ENCODE measurements at regions not wholly inside any gene's neighbourhood (a gene's known extent, or its start where the extent isn't known, plus 50 kb on each side); places are given as distances from the start of the nearest gene placed in this dataset.
"Not testable (repeated sequence)": the region's sequence is repeated elsewhere in the genome, so short reads cannot be mapped to it uniquely, and the experiment has no call there.

DNA sequence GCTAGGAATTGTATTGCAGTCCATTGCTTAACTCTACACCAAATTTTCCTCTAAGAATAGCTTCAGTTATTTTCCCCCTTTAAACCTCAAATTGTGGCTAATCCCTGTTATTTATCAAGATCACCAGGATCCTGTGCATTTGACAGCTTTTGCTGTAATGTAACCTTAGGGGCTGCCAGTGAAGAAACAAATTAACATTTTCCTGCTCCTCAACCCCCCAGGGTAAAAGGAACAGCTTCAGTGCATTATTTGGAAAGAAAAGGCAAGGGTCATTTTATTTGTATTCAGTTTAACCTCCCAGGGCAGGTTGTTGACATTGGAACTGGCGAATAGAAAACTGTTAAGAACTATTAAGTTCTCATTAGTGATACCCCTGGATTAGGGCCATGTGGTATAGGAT lies 57.0 kb downstream of the PCDH20 start:
- DNase-seq (ENCODE audit: low spot score) = no peak

- peak; percentile 67 for DNase-seq (ENCODE audit: low spot score)
Observed at GRCh38 chr13:61350341-61350740, 65.3 kb downstream of the PCDH20 start.

DNA sequence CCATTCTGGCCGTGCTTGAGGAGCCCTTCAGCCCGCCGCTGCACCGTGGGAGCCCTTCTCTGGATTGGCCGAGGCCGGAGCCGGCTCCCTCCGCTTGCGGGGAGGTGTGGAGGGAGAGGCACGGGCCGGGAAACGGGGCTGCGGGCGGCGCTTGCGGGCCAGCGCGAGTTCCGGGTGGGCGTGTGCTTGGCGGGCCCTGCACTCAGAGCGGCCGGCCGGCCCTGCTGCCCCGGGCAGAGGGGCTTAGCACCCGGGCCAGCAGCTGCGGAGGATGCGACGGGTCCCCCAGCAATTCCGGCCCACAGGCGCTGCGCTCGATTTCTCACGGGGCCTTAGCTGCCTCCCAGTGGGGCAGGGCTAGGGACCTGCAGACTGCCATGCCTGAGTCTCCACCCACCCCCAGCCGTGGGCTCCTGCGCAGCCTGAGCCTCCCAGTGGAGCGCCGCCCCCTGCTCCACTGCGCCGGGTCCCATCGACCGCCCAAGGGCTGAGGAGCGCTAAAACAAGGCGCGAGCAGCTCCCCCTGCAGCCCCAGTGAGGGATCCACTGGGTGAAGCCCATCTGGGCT lies 76.5 kb downstream of the PCDH20 start:
- DNase-seq (ENCODE audit: low spot score) = no peak

- no peak for DNase-seq (ENCODE audit: low spot score)
Observed at GRCh38 chr13:61316647-61317046, 99.0 kb downstream of the PCDH20 start.

- DNase-seq (ENCODE audit: low spot score) = peak; percentile 83
Observed at GRCh38 chr13:61294467-61295191, 121.0 kb downstream of the PCDH20 start.

DNA sequence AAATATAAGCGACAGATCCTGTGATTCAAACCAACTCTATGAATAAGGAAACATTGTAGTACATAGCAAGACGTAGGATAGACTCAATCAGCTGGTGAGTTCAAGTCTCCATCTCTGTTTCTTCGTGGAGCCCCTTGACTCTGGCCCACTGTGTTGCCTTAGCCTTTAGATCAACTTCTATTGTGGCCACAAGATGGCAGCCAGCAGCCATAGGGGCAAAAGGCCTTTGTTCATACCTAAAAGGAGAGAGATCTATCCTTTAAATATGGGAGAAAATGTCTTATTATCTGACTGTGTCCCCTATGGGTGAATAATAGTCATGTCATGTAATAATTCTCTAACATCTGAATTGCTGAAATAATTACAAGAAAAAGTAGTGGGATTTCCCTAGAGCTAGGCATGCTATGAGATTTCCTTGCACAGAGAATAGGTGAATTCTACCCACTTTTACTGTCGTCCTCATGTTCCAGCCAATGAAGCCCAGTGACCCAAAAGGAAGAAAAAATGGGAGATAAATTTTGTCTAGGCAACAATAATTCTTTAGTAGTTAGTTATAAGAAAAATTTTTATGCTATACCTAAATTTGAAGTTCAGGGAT lies 129.4 kb downstream of the PCDH20 start:
- DNase-seq (ENCODE audit: low spot score) = peak; percentile 66

- peak; percentile 72 for DNase-seq (ENCODE audit: low spot score)
Observed at GRCh38 chr13:61277586-61278276, 137.9 kb downstream of the PCDH20 start.

DNA sequence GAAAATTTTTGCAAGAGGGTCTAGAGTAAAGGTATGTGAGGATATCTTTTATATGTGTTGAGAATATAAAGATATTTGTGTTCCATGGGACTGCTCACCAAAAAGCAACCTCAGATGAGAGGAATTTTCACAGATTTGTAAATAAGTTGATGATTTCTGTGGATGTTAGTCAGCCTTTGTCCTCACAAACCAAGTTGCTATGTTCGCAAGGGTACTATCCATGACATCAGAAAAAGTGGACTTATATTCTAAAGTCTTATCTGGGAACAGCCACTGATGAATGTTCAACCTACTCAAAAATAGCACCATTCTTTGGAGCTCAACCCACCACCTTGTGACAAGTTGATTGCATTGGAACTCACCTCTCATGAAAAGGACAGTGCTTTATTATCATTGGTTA lies 138.6 kb downstream of the PCDH20 start:
- DNase-seq (ENCODE audit: low spot score) = peak; percentile 71

GRCh38 chr13:61276401-61276800 lies 139.2 kb downstream of the PCDH20 start:
- DNase-seq (ENCODE audit: low spot score) = peak; percentile 92

DNA sequence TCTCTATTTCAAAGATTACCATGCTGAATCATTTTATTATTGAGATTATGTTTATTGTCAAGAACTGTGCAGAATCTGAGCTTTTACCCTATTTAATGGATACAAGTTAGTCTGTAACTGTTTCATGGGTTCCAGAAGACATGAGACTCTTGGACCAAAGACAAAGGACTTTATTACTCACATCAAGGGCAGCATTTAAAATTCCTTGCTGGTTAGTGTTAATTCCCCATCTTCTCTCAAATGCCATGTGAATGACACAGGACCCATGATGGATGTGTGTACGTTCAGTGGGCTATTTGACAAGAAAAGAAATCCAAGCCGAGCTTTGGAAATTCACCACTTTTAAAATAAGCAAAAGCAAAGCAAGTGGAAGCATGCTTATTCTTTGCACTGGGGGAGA lies 139.9 kb downstream of the PCDH20 start:
- peak; percentile 85 for DNase-seq (ENCODE audit: low spot score)

DNA sequence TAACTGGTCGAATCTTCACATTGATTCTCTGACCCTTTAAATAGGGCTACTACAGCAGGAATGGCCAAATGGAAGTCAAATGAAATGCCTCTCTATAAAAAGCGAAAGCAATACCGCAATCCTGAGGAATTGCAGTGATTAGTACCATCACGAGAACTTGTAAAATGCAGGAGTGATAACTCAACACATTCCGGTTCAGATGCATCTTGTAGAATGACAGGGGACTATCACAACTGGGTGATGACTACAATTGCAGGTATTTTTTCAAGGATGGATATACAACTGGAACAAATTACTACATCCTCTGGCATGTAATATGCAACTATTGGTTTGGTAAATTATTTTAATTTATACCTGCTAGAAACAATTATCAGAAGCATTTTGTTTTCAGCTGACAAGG lies 140.4 kb downstream of the PCDH20 start:
- DNase-seq (ENCODE audit: low spot score) = peak; percentile 68

GRCh38 chr13:61266896-61267295 lies 148.8 kb downstream of the PCDH20 start:
- not testable (repeated sequence) for DNase-seq (ENCODE audit: low spot score)

DNA sequence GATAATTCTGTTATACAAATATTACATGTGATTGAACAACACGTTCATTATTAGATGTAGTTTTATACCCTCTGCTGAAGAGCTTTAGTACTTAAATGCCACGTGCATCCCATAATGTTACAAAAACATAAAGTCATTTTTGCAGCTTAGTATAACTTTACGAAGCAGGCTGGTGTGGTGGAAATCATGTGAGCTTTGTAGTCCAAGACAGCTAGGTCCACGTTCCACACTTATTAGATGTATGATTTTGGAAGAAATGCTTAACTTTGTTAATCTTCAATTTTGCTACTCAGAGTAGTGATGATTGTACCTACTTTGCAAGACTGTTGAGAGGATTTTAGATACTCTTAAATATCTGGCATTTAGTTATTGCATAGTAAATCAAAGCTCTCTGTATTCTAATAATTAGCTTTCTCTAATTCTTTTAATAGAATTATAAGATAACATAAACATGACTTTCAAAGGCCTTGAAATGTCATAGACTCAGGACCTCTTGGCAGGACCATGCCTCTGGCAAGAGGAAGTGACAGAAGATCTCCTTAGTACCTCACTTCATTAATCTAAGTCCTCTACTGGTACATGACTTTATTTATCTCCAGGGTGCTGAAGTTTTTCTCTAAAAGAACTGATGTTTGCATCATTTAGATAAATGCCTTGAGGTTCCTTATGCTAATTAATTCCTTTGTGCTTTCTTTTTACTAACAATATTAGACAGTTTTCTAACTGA lies 153.7 kb downstream of the PCDH20 start:
- no peak for DNase-seq (ENCODE audit: low spot score)

- no peak for DNase-seq (ENCODE audit: low spot score)
Observed at GRCh38 chr13:61258185-61258584, 157.5 kb downstream of the PCDH20 start.

DNA sequence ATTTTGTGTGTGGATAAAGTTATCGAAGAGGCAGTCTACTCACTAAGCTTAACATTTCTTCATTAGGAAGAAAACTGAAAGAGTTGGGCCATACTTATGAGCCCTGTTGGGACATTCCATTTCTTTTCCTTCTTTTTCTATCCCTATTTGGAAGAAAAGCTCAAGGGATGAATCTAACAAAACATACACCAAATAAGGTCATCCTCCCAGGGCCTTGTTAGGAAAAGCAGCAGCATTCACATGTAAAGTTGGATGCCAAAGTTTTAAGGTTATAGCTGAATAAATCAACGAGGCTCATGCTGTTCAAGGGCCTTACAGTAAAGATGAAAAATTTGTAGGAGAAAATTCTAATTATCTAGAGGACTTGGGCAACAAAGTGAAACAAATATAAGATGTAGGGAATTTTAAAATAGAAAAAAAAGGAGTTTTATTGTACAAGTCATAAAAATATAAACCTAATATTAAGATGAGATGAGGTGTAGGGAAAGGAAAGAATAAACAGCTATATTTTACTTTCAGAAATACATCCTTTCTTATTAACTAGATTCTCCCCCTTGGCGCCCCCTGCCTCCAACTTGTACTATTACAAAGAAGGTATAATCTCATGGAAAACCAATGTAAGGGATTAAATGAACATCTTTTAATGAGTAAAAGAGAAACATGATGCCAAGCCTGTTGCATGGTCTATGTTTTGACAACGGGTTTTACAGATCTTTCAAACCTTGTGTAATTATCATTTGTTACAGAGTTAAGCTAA lies 160.4 kb downstream of the PCDH20 start:
- DNase-seq (ENCODE audit: low spot score) = peak; percentile 9

- no peak for DNase-seq (ENCODE audit: low spot score)
Observed at GRCh38 chr13:61253105-61253877, 162.4 kb downstream of the PCDH20 start.

DNA sequence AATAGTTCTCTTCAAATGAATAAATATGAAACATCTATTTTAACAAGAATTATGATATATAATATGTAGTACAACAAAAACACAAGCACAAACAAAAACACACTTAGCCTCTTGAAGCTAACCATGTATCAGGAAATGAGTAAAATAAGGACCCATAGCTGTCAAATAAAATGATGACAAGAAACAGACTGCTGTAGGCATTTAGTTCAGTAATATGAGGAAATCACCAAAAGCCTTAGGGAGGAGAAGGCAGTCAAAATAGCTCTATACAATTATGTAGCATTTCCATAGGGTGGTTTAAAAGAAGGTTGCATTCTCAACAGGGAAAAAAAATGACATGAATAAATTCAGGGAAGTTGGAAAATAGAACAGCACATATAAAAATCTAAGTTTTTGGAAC lies 163.4 kb downstream of the PCDH20 start:
- DNase-seq (ENCODE audit: low spot score) = no peak

- no peak for DNase-seq (ENCODE audit: low spot score)
Observed at GRCh38 chr13:61247149-61247936, 168.3 kb downstream of the PCDH20 start.

- no peak for DNase-seq (ENCODE audit: low spot score)
Observed at GRCh38 chr13:61246351-61246750, 169.3 kb downstream of the PCDH20 start.

DNA sequence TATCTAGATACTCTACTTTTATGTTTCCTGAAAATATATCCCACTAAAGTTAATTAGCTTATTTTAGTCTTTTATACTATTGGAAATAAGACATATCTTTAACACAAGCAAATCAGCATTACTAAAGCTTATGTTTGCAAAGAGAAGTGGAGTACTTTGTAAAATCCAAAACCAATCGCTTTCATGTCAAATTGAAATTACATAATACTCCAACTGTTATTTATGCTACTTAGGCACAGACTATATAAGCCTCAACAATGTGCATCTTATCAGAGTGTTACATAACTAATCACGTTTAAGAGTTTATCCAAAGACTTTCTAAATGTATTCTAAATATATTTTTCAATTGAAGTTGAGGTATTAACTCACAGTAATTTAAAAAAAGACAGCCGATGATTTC lies 200.0 kb downstream of the PCDH20 start:
- DNase-seq (ENCODE audit: low spot score) = no peak

All from kidney tubule cell (primary cell).